ENCODE measurements at regions not wholly inside any gene's neighbourhood (a gene's known extent, or its start where the extent isn't known, plus 50 kb on each side); places are given as distances from the start of the nearest gene placed in this dataset.

DNA sequence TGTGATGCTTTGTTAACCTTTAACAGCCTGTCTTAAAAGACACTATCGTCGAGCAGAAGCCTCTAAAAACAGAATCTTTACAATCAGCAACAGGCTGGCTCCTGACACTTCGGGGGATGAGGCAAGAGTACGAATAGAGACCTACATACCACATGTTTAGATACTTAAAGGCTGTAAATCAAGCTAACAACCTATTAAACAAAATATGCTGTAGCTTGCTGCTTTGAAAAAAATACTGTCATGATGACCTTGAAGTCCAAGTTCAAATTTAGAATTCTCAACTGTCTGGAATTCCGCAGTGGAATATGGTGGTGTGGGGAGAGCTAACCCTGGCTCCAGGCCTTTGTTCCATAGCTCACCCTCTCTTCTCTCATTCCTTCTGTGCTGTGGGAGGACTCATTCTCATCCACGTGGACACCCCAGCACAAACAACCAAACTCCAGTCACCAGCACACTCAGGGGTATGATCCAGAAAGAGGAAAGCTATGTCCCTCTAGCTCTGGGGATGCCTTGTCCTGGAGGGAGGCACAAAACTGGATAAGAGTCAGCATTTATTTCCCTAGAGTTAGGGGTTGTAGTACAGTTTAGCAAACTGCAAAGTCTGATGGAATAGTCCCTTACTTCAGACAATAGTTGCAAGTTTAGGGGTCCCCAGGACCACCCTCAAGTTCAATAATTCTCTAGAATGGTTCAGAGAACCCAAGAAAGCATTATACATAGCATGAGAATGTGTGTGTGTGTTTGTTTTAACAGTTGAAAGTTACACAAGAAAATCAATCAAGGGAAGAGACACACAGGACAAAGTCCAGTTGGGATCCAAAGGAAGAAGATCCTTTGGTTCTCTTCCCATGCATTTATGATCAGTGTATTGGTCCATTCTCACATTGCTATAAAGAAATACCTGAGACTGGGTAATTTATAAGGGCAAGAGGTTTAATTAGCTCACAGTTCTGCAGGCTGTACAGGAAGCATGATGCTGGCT, 196.1 kb upstream of the SVIL start:
- TF ChIP-seq HDAC6 (IDR thresholded peaks at IDR 0.05; ENCODE audit: unreplicated experiment) (no peak), GABPA (IDR thresholded peaks at IDR 0.05; ENCODE audit: low read depth) (no peak), DPF2 (IDR thresholded peaks at IDR 0.05) (no peak)
- TF ChIP-seq, protein P1, sequence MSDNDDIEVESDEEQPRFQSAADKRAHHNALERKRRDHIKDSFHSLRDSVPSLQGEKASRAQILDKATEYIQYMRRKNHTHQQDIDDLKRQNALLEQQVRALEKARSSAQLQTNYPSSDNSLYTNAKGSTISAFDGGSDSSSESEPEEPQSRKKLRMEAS (IDR thresholded peaks at IDR 0.05; ENCODE audit: low read depth, low read length): no peak
- Histone ChIP-seq H2AFZ (ENCODE audit: control insufficient read depth, low read depth, low read length) (no peak overlapping the region), H3K4me3 (no peak overlapping the region), H3K27ac (ENCODE audit: control insufficient read depth, insufficient read depth) (no peak overlapping the region), H3K27me3 (replicated peaks in 1 of 2; ENCODE audit: control insufficient read depth in 2 of 2, insufficient read depth in 2 of 2, low read length in 1 of 2) (no peaks in the 10 kb centered on the region), H3K9me3 (replicated peaks; ENCODE audit: control insufficient read depth, insufficient read depth, low read length) (no peaks in the 10 kb centered on the region), H3K4me2 (ENCODE audit: control insufficient read depth, insufficient read depth) (no peak overlapping the region), H4K20me1 (ENCODE audit: control insufficient read depth, insufficient read depth) (no peaks in the 10 kb centered on the region), H3K9ac (ENCODE audit: control insufficient read depth, insufficient read depth, low read length) (no peak overlapping the region), H3K79me2 (ENCODE audit: control insufficient read depth, insufficient read depth, low read length) (no peaks in the 10 kb centered on the region), H3K4me1 (ENCODE audit: control insufficient read depth, insufficient read depth, low read length) (no peaks in the 10 kb centered on the region), H3K36me3 (ENCODE audit: control insufficient read depth in 2 of 2, insufficient read depth in 2 of 2, low read length in 1 of 2) (no peaks in the 10 kb centered on the region)
- no peak for ATAC-seq
- no TSS peak for BruUV-seq (replicated peaks)
- SMC1A ChIA-PET (ENCODE audit: uncharacterized antibody, unreplicated experiment): no interaction called here
- DNase-seq (ENCODE audit: low read depth, low spot score): no peak
- CTCF ChIA-PET: no interaction called here
- POLR2A ChIA-PET: no interaction called here
- whole genome bisulfite sequencing (ENCODE audit: insufficient coverage, insufficient replicate concordance, low lambda C conversion rate, missing lambda C conversion rate): under 1% methylated on average over 6 of the region's 6 CpGs
- in situ Hi-C loops (cut with MboI) (no loop called here), intact Hi-C loops (cut with micrococcal nuclease; ENCODE audit: unreplicated experiment) (no loop called here)
- RAD21 ChIA-PET (ENCODE audit: unreplicated experiment): no interaction called here
- FAIRE-seq: no peak

- Histone ChIP-seq H3K9me3 (replicated peaks; ENCODE audit: control insufficient read depth, insufficient read depth, low read length) (no peaks in the 10 kb centered on the region), H3K27me3 (replicated peaks in 1 of 2; ENCODE audit: control insufficient read depth in 2 of 2, insufficient read depth in 2 of 2, low read length in 1 of 2) (no peaks in the 10 kb centered on the region), H3K4me1 (ENCODE audit: control insufficient read depth, insufficient read depth, low read length) (no peaks in the 10 kb centered on the region), H3K4me2 (ENCODE audit: control insufficient read depth, insufficient read depth) (no peak overlapping the region), H3K4me3 (no peak overlapping the region), H4K20me1 (ENCODE audit: control insufficient read depth, insufficient read depth) (no peaks in the 10 kb centered on the region), H3K27ac (ENCODE audit: control insufficient read depth, insufficient read depth) (no peak overlapping the region), H3K79me2 (ENCODE audit: control insufficient read depth, insufficient read depth, low read length) (no peaks in the 10 kb centered on the region), H3K9ac (ENCODE audit: control insufficient read depth, insufficient read depth, low read length) (no peak overlapping the region), H2AFZ (ENCODE audit: control insufficient read depth, low read depth, low read length) (no peak overlapping the region), H3K36me3 (ENCODE audit: control insufficient read depth in 2 of 2, insufficient read depth in 2 of 2, low read length in 1 of 2) (no peaks in the 10 kb centered on the region)
- CTCF ChIA-PET: no interaction called here
- no peak for TF ChIP-seq MEF2A (IDR thresholded peaks at IDR 0.05; ENCODE audit: insufficient read depth, low read depth, low read length)
- TF ChIP-seq NR2C2 (IDR thresholded peaks at IDR 0.05; ENCODE audit: borderline replicate concordance, control insufficient read depth, insufficient read length, low read depth): no peak
- no peak for TF ChIP-seq TARDBP (IDR thresholded peaks at IDR 0.05; ENCODE audit: borderline replicate concordance)
- no peak for TF ChIP-seq MYB (IDR thresholded peaks at IDR 0.05; ENCODE audit: borderline replicate concordance, low read depth, low read length)
- TF ChIP-seq CEBPB (IDR thresholded peaks at IDR 0.05; ENCODE audit: borderline replicate concordance in 1 of 2, low read depth in 2 of 2, low read length in 2 of 2): no peak
- TF ChIP-seq, protein P2, sequence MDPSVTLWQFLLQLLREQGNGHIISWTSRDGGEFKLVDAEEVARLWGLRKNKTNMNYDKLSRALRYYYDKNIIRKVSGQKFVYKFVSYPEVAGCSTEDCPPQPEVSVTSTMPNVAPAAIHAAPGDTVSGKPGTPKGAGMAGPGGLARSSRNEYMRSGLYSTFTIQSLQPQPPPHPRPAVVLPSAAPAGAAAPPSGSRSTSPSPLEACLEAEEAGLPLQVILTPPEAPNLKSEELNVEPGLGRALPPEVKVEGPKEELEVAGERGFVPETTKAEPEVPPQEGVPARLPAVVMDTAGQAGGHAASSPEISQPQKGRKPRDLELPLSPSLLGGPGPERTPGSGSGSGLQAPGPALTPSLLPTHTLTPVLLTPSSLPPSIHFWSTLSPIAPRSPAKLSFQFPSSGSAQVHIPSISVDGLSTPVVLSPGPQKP (IDR thresholded peaks at IDR 0.05; ENCODE audit: low read depth, low read length): no peak
- no peak for TF ChIP-seq ZBED1 (IDR thresholded peaks at IDR 0.05; ENCODE audit: borderline replicate concordance)
- BruUV-seq (replicated peaks): no TSS peak
- intact Hi-C loops (cut with micrococcal nuclease; ENCODE audit: unreplicated experiment) (loop anchor here (10.0 kb wide), 1 partner anchor 55 kb away; no protein-coding TSS in a partner anchor), in situ Hi-C loops (cut with MboI) (no loop called here)
- SMC1A ChIA-PET (ENCODE audit: uncharacterized antibody, unreplicated experiment): no interaction called here
- FAIRE-seq: no peak
- RAD21 ChIA-PET (ENCODE audit: unreplicated experiment): no interaction called here
- 0% methylated on average over 2 of the region's 2 CpGs for WGBS (ENCODE audit: insufficient coverage, insufficient replicate concordance, low lambda C conversion rate, missing lambda C conversion rate)
- no peak for DNase-seq (ENCODE audit: low read depth, low spot score)
- ATAC-seq: no peak
- POLR2A ChIA-PET: no interaction called here
Measured at GRCh38 chr10:29829776-29830175, 195.0 kb upstream of the SVIL start.
